Lower leg skin (tissue), 3 donors: ENCODE measurements at regions not wholly inside any gene's neighbourhood (a gene's known extent, or its start where the extent isn't known, plus 50 kb on each side); places are given as distances from the start of the nearest gene placed in this dataset.

ENCODE experiments used
- POLR2A ChIP-seq, 2 donors: fragments of 450-650 bp; IDR thresholded peaks; one replicate each; pipeline ENCODE4 v1.6.1; 2016 to 2017; ENCODE audit warnings: antibody characterized with exemption in 2 of 2, mild to moderate bottlenecking in 1 of 2, moderate library complexity in 1 of 2
- TF ChIP-seq, protein P1 (sequence below), 3 donors: fragments of 450-650 bp; IDR thresholded peaks; one replicate each; pipeline ENCODE4 v1.5.1; 2016; ENCODE audit warnings: antibody characterized with exemption in 3 of 3, mild to moderate bottlenecking in 3 of 3, moderate library complexity in 2 of 3

DNA sequence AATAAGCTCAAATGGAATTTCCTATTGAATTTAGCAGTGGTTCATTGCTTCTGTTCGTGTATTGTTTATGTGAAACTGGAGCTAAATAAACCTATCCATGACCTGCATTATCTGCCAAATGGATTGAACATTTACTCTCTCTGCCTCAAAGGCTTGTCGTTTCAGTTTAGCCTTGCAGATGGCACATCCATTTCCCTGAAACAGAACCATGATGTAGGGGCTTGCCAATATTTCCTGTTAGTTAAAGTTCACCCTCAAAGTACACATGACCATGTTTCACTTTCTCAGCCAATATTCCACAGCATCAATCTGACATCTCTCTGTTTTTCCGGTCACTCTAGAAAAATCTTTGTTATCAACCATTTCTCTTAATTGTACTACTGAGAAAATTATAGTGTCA lies 545.3 kb downstream of the TAF11L14 start:
- TF ChIP-seq POLR2A (IDR thresholded peaks at IDR 0.05) = no peak
- TF ChIP-seq, protein P1, sequence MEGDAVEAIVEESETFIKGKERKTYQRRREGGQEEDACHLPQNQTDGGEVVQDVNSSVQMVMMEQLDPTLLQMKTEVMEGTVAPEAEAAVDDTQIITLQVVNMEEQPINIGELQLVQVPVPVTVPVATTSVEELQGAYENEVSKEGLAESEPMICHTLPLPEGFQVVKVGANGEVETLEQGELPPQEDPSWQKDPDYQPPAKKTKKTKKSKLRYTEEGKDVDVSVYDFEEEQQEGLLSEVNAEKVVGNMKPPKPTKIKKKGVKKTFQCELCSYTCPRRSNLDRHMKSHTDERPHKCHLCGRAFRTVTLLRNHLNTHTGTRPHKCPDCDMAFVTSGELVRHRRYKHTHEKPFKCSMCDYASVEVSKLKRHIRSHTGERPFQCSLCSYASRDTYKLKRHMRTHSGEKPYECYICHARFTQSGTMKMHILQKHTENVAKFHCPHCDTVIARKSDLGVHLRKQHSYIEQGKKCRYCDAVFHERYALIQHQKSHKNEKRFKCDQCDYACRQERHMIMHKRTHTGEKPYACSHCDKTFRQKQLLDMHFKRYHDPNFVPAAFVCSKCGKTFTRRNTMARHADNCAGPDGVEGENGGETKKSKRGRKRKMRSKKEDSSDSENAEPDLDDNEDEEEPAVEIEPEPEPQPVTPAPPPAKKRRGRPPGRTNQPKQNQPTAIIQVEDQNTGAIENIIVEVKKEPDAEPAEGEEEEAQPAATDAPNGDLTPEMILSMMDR (IDR thresholded peaks at IDR 0.05) = no peak
